Right lung (tissue), 2 donors: ENCODE measurements at regions not wholly inside any gene's neighbourhood (a gene's known extent, or its start where the extent isn't known, plus 50 kb on each side); places are given as distances from the start of the nearest gene placed in this dataset.

Experiments
- DNase-seq, 2 donors: peaks; one replicate each; pipeline ENCODE4 v3.0.0-alpha.2; 2013

DNA sequence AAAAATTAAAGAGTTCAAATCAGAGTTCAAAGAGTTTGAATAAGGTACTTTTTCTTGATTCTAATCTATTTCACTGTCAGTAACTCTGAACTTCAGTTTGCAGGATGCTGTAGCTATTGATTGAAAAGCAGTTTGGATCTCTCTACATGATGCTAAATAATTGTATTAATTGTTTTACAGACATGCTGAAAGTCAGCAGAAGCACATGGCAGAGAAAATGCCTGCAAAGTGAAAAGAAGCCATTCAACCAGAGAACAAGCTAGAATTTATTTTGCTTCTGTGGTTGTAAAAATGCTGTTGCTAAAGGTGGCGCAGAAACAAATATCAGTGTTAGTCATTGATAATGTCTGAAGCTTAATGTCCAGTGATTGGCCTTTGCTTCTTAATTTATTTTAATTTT lies 92.1 kb upstream of the IL12A start:
- no peak for DNase-seq

DNA sequence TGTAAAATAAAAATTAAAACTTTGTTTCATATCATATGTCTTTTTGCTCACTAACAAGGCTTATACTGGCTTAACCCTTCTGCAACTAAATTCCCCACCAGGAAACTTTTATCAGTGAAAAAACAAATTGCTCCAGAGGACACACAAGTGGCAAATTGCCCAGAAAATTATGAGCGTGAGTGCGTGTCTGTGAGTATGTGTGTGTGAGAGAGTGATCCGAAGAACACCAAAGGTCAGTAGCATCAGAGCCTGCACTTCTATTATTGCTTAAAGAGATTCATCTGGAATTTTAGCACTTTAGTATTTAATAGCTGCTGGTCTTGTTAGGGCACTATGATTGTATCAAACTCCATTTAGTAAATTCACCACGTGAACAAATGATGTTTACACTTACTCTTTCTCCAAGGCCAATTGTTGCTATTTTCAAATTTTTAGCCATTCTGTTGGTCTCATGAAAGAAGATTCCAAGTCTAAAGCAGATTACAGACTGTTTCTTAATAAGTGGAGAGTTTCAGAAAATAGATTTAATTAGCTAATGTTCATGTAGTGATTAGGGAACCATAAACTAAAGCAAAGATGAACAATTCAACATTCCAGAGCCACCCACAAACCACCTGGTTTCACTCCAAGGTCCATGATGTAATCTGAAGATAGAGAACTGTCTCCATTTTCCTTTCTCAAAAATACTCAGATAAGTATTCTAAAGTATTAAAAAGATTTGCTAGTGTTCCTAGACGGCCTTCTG lies 91.1 kb upstream of the IL12A start:
- no peak for DNase-seq

DNA sequence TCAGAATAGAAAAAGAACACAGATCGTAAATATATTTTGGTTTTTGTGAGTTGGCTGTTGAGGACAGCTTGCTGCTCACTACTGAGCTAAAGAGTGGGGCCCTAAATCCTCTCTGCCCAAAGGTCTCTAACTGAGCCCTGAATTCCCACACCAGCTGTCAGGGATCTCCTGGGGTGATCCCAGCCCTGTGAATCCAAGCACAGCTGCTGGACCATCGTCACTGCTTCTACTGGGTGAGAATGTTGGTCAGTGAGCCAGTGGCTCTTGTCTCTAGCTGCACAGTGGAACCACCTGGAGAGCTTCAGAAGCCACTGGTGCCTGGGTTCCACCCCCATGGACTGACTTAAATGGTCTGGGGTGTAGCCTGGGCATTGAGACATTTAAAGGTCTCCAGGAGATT lies 90.5 kb upstream of the IL12A start:
- no peak for DNase-seq

DNA sequence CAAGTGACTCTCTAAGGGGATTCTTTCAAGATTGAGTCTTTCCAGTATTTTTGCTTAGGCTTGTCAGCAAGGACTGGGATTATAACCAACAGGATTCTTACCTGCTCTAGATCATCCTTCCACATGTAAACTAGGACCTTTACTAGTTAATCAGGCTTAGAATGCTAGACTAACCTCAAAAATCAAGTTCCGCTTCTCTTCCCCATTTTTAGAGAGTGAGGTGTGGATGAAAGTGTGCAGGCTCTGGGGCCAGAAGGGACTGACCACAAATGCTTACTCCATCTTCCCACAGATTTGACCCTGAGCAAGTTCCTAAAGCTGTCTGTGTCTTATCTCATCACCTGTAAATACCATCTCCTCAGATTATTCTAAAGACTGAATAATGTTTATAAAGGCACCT lies 89.5 kb upstream of the IL12A start:
- DNase-seq, result no peak

DNA sequence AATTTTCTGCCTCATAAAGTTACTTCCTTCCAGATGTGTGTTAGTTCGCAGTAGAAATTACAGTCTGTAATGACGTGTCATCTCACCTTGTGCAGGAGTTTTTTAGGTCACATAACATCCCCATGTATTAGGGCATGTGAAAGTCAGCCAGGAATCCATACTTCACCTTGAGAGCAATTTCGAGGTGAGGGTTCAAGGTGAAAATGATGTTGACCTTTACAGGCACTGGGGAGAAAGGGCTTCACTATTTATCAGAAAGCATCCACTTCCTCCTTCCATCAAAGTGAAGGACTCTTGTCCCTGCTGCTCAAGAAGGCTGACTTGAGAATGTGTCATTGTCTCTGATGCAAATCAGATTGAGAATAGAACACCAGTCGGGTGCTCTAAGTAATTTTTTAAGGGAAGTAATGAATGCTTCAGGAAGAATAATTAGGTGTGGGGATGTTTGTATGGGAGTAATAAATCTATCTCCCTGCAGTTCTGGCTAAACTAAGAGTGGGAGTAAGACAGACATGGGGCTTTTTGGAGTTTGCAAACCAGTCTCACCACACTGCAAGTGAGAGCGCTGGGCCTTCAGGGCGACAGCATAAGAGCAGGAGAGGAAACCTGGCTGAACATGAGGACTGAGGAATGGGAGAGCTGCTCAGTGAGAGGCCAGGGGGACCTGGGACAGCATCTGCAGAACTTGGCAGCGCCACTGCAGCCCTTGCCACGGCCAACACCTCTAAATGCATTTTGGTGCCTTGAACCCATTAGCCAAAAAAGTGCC lies 85.9 kb upstream of the IL12A start:
- no peak for DNase-seq

DNA sequence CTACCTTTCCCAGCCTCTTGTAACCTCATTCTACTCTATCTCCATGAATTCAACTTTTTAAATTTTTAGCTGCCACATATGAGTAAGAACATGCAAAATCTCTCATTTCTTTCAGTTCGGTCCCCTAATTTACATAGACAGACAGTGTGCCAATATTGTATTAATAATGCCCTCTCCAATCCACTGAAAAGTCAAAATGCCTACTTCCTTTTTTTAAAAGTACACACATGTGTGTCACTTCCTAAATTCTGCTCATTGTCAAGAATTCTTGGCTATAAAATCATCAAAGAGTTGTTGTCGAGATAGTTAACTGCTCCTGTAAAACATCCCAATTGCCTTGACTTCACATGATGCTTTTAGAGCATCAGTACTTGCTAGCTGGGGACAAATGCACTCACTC lies 84.2 kb upstream of the IL12A start:
- no peak for DNase-seq

DNA sequence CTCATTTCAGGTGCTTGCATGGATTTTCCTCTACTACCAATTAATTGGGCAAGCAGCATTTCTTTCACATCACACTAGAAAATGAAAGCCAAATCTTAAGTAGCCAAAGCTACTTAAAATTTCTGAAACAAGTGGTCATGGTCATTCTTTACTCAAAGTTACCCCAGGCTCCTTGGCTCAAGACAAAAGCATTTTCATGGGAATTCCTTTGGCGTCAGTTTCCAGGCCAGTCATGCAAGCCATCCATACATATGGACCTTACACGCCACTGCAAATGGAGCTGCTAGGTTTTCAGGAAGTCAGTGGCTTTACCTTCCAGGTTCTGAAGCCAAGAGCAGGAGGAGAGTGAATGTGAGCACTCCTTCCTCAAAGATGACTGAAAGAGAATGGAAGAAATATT lies 83.7 kb upstream of the IL12A start:
- no peak for DNase-seq

DNA sequence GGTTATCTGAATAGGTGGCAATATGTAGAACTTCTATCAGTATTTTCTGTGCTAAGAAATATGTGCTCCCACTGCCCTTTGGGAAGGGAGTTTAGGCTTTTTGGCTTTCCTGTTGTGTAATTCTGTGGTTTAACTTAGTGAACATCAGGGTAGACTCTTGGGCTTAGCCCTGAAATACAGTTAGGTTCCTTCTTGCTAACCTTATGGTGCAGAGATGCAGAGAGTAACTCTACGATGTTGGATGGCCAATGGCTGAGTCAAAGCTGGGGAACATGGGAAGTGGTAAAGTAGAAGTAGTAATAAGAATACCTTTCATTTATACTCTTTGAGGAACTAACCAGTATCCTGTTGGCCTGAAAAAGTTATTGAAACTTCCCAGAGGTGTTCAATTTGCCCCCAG lies 80.8 kb upstream of the IL12A start:
- DNase-seq, result no peak

DNA sequence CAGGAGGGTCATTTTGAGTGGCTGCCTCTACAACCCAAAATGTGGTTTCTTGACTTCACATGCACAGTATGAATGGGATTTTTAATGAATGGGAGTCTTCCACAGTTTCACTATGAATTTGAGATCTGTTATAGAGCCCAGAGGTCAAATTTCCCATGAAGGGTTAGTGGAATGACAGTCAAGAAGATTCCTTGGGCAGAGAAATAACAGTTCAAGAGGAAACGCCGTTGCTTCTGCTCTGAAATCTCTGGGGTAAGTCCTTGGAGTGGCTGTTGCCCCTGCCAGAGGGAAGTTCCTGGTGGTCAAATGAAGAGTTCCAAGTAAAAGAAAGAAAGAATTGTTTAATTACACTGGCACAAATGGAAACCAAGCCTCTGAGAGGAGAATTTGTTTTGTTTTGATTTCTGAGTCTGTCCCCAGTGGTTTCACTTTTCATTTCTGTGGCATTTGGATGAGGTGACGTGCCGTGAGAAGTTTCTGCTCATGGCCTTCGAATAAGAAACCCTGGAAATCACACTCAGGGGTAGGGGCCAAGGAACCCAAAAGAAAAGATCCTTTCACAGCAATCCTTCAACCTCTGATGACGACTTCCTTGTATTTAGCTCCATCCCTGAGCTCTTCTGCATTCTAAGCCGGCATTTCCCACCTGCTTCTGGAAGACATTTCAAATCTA lies 77.5 kb upstream of the IL12A start:
- DNase-seq, result no peak

DNA sequence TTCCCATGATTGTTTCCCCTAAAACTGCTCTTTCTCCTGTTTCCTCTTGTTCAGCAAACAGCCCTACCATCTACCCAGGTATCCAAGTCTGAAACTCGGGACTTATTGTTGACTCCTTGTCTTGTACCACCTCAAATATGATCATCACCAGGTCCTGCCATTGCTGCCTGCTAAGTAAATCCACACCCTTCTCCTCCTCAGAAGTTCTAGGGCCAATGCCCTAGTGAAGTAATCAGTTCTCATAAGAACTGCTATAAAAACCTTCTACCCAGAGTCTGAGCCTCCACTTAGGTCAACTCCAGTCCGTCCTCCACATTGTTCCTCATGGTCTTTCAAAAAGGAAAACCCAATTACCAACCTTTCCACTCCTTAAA lies 77.0 kb upstream of the IL12A start:
- DNase-seq, result no peak

DNA sequence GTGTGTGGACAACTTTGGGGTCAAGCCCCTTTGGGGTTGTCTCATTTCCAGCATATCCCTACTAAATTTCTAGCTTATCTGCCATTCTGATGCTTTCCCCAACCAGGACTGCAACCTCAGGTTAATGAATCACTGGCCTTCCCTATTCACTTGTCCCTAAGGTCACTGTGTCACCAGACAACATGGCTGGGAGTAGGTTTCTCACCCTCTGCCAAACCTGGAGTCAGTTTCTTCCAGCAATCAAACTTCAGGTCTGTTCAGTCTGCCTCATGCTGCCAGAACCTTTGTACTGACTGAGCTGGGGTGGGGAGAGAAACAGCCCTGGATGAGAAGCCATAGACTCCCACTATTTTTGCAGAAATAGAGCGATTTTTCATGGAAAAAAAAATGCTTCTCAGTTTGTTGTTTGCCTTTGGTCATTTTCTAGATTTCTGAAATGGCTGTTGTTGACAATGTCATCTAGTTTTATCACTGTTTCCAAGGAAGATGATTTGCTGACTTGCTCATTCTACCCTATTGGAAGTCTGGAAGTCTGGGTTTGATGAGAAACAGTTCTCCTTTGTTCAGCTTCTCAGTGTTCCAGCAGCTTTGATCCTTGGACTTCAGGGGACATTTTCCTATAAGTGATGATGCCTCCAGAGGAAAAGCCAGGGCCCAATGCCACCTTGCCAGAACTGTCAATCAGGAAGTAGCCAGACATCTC lies 74.8 kb upstream of the IL12A start:
- DNase-seq, result no peak

DNA sequence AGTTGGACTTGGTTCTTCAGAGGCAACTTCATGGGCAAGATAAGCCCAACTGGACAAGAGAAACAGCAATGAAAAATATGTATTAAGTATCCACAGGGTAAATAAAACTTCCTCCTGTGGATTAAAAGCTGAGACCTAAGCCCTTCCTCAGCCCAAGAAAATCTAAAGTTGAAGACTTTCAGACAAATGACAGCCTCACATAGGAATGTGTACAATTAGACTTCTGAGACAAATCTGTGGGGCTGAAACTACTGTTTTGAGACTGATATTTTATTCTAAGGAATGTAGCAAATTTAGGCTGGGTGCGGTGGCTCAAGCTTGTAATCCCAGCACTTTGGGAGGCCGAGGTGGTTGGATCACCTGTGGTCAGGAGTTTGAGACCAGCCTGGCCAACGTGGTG lies 74.2 kb upstream of the IL12A start:
- DNase-seq, result no peak

DNA sequence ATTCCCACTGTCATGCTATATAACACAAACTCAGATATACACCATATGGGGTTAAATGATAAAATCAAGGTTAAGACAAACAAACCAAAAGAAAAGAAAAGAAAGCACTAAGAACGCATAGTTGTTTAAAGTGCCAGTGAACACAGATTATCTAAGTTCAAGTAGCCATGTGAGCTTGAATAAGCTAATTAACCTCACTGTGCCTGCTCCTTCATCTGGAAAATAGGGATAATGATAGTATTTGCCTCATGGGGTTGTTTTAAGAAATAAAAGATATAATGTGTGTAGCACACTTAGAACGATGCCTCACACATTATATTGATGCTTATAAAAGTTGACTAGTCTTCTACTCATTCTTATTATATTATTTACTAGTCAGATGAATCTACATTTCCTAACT lies 72.6 kb upstream of the IL12A start:
- DNase-seq, result no peak

DNA sequence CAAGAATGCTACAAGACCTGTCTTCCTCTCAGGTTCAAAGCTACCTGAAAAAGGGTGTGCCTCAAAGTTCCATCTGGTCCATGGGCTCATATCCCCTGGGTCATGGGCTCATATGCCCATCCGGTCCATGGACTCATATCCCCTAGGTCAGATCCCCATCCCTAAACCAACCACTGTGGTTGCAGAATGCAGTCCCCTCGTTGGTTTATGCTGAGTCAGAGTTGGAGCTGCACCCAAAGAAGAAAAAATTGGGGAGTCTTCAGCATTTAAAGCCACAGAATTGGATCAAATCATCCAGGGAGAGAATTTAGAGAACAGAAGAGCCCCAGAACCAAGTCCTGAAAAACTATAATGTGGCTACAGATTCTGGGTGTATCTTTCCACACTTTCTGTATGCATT lies 71.5 kb upstream of the IL12A start:
- DNase-seq, result no peak

DNA sequence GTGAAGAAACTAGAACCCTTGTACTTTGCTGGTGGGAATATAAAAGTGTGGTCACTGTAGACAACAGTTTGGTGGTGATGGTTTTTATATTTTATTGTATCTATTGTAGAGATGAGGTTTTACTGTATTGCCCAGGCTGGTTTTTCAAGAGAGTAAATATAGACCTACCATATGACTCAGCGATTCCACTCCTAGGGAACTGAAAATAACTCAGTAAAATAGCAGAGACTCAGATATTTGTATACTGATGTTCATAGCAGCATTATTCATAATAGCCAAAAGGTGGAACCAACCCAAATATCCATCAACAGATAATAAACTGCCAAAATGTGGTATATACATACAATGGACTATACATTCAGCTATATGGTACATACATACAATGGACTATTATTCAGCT lies 68.8 kb upstream of the IL12A start:
- no peak for DNase-seq

DNA sequence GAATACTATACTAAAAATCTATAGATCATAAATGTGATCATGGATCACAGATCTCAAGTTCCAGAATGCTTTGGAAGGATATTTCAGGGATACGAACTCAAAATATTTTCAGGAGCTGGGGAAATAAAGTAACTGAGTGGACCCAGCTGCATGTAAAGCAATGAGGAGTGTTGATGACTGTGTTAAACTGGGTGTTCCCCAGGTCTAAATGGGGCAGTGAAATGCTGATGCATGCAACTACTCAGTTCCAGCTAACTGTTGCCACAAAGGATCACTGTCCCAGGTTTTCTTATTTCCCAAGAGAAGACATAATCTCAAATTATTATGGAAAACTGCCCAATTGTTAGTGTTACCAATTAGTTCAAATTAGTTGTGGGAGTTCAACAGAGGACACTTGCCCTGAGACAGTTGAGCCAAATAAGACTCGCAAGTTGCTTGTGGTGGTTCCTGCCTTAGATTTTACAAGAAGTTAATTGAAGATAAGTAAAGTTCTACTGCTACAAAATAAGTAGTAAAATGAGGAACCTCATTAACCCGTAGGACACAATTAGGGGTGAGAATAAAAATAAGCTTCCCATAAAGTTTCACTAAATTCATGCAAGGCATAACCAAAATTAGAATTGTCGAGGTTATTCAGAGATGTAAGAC lies 66.3 kb upstream of the IL12A start:
- no peak for DNase-seq

DNA sequence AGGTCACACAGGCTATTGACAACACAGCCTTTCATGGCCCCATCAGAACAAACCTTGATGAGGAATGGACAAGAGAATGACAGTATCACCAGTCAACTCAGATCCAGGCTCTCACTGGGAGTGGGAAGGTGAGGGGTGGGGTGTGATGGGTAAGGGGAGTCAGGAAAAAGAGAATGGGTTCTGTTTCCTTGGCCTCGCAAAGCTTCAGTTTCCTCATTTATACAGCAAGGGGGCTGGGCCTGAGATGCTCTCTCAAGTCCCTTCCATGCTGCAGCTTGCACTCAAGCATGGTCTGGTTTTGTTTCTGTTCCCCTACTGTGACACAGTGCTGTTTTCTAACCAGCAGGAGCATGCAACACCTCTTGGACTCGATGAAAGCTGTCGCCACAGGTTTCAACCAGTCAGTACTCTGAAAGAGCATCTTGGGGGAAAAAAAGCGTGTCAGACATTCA lies 65.7 kb upstream of the IL12A start:
- DNase-seq, result no peak

DNA sequence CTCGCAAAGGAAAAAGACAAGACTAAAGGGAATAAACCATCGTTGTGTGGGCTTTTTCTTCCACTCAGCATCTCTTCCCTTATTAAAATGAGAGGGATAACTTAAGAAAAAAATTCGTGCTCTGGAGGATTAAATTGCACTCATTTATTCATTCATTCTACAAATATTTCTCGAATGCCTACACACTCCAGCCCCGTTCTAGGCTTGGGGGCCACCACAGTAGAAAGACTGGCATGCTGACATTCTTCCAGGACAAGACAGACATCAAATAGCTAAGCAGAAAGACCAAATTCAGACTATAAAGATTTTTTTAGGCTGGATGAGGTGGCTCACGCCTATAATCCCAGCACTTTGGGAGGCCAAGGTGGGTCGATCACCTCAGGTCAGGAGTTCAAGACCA lies 65.3 kb upstream of the IL12A start:
- DNase-seq, result no peak

DNA sequence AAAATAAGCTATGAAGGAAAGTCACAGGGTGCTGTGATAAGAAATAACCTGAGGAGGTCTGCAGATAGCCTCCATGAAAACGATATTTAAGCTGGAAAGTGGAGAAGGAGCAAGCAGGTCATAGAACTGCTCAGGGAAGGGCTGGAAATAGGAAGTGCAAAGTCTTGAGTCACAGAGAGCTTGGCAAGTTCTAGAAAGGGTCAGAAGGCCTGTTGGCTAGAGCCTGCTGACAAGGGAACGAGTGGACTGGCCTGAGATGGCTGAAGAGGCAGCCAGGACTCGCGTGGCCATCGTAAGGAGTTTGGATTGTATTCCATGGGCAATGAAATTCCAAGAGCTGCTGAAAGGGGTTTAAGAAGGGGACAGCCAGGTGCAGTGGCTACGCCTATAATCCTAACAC lies 64.7 kb upstream of the IL12A start:
- DNase-seq, result no peak

DNA sequence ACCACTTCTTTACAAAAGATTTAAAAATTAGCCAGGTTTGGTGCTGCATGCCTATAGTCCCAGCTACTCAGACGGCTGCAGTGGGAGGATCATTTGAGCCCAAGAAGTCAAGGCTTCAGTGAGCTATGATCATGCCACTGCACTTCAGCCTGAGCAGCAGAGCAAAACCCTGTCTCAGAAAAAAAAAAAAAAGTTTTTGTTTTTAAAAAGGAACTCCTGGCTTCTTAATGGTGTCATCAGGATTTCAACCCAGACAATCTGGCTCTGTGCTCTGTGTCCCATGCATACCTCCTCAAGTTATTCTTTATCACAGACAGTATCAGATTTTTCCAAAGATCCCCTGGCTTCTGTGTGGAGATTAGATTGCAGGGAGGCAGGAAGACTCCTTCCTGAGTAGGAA lies 64.2 kb upstream of the IL12A start:
- DNase-seq, result no peak

DNA sequence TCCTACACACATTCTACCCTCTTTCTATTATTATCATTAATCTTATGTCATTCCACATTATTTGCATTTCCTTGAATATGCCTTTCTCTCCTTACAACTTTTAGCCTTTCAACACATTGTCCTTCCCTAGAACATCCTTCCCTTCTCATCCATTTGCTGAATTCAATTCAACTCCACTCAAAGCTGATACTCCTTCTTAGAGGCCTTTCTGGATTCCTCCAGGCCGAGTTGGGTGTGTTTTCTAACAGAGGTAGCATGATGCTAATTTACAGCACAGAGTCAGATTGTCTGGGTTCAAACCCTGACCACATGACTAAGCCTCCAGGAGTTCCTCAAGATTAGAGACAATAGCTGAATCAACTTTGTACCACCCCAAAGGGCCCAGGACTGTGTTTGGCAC lies 63.4 kb upstream of the IL12A start:
- no peak for DNase-seq

DNA sequence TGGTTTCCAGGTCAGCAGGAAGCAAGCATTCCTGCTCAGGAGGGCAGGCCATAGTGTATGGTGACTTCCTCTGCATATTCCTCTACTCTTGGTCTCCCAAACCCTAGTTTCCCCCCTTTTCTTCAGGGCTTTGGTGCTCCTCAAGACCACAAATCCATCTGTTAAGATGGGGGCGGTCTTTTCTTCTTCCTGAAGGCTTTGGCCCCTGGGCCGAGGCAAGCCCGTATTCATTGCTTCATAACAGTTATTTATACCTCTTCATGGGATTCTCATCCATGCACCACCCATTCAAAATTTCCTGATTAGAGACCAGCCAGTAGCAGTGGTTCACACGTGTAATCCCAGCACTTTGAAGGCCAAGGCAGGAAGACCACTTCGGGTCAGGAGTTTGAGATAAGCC lies 62.1 kb upstream of the IL12A start:
- DNase-seq, result no peak
